Ecto neural progenitor cell (in vitro differentiated cells): ENCODE measurements at regions not wholly inside any gene's neighbourhood (a gene's known extent, or its start where the extent isn't known, plus 50 kb on each side); places are given as distances from the start of the nearest gene placed in this dataset.

ENCODE experiments used
- DNase-seq: peaks from one replicate; pipeline ENCODE4 v3.0.0-alpha.2; 2018; ENCODE audit warnings: low spot score

DNA sequence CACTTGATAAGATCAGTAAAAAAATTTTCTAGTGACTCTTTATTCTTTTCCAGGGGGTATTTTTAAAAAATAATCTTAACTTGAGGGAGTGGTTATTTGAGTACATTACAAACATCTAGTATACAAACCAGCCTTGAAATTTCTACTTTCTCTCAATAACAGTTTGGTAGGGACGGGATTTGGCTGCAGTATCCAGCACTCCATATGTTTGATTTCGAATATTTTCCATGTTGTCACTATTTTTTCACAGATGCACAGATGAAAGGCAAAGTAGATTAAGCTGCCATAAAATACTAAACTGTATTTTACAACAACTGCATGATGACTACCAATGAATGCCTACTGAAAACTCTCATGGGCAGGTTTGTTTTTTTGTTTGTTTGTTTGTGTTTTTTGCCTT is 225.0 kb downstream of the COX7B2 start:
- no peak for DNase-seq

DNA sequence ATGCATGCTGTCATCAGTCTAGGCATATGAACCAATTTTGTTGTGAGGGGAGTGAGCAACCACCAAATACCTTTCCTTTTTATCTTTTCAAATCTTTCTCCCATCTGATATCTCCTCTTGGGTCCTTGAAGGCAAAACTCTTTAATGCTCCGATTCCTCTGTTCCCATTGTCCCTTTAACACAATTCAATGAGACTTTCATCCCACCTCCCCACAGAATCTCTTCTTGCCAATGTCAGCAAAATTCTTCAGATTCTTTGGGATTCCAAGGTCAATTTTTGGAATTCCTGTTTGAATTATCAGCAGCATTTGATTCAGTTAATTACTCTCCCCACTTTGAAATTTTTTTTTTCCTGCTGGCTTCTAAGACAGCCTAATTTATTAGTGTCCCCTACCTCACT is 232.7 kb downstream of the COX7B2 start:
- no peak for DNase-seq

DNA sequence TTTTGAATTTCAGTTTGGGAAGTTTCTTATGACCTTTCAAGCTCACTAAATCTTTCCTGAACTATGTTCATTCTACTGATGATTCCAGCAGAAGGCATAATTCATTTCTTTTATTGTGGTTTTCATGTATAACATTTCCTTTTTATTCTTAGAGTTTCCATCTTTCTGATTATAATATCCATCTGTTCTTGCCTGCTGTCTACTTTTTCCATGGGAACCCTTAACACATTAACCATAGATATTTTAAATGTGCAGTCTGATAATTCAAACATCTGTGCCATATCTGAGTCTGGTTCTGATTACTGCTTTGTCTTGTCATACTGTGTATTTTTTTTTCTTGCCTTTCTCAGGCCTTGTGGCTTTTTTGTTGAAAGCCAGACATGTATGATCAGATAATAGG is 234.7 kb downstream of the COX7B2 start:
- DNase-seq, result no peak

DNA sequence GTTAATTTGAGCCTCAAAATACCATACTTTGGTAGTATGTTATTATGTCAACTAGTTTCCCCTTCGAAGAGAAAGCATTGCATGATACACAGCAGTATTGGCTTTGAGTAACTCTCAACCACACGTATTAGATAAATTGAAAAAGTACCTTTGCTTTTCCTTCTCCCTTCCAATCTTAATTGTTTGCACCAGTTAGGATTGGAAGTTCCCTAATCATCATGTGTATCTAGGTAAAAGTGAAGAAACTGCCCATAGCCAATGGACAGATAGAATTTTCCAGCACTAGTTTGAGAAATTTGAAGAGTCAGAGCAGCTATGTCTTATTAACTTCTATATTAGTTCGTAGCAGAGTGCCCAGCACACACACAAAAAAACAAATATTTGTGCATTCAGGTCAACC is 241.3 kb downstream of the COX7B2 start:
- DNase-seq, result no peak

DNA sequence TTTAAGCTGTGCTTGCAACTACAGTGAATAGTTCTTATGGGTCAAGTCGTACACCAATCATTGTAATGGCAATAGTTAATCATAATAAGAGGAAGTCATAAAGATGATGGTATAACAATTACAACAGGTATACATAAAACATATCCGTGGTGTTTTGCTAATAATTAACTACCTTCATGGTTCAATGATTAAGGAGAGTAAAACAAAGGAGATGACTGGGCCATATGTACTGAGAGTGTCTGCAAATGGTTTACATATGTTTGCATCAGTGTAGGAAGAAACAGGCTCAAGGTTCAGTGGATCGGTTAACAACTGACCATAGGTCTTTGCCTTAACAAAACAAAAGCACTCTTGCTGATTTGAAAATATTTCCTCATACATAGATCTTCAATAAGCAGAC is 253.0 kb downstream of the COX7B2 start:
- no peak for DNase-seq

DNA sequence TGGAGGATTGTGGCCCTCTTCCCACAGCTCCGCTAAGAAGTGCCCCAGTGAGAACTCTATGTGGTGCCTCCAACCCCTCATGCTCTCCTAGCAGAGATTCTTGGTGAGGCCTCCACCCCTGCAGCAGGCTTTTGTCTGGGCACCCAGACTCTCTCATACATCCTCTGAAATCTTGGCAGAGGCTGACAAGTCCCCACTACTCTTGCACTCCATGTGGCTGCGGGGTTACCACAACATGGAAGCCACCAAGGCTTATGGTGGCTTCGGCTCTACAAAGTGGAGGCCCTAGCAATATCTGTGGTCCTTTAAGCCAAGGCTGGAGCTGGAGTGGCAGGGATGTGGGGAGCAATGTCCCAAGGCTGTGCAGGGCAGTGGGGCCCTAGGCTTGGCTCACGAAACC is 255.2 kb downstream of the COX7B2 start:
- DNase-seq, result no peak

DNA sequence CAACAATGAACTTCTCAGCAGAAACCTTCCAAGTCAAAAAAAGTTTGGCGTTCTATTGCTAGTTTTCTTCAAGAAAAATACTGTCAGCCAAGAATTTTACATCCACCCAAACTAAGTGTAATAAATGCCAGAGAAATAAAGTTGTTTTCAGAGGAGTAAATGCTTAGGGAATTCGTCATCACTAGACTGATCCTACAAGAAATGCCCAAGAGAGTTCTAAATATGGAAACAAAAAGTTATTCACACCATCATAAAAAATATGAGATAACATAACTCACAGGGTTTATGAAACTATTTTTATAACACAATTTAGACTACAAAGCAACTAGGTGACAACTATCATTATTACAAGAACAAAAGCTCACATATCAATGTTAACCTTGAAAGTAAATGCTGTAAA is 259.5 kb upstream of the GABRA2 start:
- DNase-seq, result no peak

DNA sequence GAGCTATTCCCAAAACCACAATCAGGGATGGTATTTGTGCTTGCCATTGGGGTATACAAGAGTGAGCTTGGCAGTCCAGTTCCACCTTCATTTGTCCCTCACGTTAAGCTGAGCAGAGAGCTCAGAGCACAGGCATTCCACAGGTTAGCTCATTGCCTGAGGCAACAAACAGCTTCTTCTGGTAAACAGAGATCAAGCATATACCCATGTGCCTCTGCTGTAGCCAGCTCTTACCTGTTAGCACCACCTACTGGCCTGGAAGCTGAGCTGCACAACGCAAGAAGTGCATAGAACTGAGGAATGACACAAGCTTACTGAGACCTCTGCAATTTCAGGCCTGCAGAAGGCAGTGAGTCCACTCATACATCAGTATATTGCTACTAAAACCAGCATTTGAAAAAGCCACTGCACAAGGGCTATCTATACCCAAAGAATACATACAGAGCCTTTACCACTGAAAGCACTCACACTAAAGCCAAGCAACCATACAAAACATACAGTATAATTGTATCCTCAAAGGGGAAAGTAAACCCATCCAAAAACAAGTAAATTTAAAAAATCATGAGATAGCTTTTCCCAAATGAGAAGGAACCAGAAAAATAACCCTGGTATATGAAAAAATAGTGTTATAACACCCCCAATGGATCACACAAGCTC is 258.3 kb upstream of the GABRA2 start:
- peak; percentile 59 for DNase-seq

DNA sequence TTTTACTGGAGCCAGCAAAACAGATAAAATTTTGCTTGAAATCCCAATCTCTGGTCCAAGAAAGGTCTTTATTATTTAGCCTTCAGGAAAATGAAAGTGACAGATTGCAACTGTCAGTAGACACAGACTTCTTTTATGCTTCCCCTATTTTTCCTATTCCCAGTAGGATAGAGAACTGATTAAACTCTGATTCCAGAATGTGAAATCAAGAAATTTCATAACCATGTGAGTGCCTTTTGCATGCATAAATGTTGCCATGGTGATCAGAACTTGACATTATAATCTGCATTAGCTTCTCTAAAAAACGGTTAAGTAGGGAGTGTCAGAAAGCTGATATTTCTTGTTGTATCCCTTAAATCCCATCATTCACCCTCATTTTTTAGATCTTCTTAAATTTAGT is 255.2 kb upstream of the GABRA2 start:
- no peak for DNase-seq
